ENCODE measurements at regions not wholly inside any gene's neighbourhood (a gene's known extent, or its start where the extent isn't known, plus 50 kb on each side); places are given as distances from the start of the nearest gene placed in this dataset.
"Not testable (repeated sequence)": the region's sequence is repeated elsewhere in the genome, so short reads cannot be mapped to it uniquely, and the experiment has no call there.

DNA sequence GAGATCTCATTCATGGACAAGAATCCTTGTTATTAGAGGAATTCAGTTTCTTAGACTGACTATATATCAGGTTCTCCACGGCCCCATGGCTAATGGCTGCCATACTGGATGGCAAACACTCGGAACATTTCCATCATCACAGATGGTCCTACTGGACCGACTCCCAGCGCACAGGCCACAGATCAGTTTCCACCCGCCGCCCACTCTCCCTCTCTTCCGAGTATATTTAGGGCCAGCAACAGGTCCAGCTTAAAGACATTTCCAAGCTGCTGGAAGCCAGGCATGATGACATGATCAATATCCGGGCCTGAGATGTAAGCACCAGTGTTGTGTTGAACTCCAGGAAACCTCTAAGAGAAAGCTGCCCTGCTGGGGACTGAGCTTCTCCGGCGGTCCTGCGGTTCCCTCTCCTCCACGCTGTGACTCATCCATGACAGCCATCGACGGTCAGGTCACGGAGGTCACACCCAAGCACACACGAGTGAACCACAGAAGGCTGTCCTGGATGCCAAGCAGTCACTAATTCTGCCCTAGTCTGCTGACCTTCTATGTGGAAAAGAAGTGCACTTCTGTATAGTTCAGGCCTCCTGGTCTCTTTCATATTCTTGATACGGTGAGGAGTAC is 64.4 kb upstream of the LPCAT1 start:
- not testable (repeated sequence) for DNase-seq (ENCODE audit: low spot score)

DNA sequence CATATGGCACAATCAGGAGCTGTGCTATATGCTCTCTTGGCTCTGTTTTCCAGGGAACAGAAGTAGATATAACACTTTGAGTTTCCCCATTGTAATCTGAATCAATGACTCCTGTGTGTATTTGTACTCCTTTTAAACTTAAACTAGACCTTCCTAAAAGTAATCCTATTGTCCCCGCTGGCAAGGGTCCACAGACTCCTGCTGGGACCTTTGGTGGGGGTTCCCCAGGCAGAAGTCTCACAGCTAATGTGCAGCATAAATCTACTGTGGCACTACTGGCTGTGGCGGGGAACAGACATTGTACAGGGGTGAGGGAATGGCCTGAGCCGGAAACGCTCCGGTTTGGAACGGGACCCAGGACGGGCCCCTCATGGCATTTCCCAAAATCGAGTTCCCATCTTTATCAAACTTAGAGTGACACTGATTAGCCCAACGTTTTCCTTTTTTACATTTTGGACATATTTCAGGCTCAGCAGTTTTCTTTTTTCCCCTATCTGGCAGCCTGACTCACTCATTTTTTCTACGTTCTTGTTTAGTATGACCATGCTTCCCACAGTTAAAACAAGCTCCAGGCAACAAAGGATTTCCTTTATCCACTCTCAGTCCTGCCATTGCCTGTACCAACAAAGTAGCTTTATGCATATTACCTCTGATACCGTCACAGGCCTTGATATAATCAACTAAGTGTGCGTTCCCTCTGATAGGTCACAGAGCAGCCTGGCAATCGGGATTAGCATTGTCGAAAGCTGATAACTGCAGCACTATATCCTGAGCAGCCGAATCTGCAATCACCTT is 59.5 kb upstream of the LPCAT1 start:
- DNase-seq (ENCODE audit: low spot score), result not testable (repeated sequence)

DNA sequence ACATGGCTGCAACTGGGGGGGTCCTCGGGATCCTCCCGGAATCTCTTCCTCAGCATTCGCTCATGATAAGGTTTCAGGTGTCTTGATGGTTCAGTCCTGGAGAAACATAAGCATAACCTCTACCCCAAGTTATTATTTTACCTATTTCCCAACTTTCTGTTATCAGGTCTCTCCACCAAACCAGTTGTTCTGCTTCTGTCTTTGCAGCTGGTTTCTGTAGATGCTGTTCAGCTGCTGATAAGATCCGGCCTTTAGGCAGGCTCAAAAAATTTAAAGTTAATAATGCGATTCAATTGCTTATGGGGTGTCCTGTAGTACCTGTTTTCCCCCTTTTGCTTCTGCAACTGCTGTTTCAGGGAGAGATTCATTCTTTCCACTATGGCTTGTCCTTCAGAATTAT is 55.6 kb upstream of the LPCAT1 start:
- DNase-seq (ENCODE audit: low spot score), result not testable (repeated sequence)

DNA sequence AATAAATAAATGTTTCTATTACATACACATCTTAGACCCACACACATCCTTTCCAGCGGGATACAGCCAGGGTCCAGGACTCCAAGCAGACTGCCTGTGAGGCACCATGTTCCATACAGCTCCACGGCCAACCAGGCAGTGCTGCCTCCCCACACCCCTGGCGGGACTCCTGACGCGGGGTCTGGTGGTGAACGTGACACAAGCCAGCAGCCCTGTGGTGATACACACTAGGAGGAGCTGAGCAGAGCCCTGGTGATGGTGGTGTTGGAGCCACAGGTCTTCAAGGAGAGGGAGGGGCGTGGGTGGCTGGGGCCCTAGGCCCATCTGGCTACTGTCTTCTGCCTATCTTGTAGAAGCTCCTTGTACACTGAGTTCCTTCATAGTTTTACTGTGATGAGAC is 53.1 kb upstream of the LPCAT1 start:
- not testable (repeated sequence) for DNase-seq (ENCODE audit: low spot score)

DNA sequence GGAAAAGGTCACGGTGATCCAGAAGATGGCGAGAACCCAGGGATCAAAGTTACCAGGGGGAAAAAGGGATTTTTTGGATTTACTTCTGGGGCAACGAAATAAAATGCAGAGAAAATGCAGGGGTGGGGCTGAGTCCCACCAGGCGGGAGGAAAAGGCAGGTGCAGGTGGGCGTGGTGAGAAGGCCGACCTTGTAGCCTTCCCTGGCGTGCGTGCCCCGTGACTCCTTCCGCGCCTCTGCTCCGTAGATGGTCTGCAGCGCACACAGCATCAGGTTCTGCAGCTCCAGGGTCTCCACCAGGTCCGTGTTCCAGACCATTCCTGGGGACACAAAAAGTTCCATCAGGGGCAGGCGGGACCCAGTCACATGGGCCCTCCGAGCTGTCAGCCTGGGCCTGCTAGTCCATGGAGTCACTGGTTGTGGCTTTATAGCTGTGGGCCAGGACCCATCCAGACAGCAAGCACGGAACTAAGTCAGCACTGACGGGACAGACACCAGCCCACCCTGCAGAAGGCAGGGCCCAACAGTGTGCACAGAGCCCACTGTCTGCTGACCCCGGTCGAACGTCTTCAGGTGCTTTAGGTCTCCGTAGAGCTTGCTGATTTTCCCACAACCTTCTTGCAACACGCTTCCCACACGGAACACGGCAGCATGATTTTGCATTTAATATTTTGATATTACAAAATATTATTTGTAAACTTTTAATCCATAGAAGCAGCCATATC is 52.4 kb upstream of the LPCAT1 start:
- not testable (repeated sequence) for DNase-seq (ENCODE audit: low spot score)

DNA sequence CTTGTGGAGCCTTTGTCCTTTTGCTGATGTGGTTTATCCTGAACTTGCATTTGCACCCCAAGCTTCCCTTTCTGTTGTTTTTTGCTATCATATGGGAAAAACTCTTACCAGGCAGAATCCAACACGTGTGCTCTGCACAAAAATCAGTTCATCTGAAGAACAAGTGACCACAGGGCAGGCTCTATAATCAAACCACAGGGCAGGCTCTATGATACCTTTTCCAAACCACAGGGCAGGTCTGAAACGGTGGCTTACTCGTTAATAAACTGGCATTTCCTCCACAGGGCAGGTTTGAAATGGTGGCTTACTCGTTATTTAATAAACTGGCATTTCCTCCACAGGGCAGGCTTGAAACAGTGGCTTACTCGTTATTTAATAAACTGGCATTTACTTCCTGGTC is 51.7 kb upstream of the LPCAT1 start:
- not testable (repeated sequence) for DNase-seq (ENCODE audit: low spot score)

DNA sequence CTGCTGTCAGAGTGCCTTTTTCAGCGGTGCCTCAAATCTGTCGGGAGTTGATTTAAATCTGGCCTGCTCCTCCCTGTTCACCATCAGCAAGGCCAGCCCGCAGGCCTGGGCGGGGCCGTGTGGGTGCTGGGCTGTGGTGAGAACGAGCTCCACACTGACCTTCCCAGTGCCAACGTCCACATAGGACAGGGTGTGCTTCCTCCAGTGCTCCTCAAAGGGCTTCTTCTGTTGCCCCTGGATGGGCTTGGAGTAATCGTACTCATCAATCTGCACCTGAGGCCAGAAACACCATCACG is 50.2 kb upstream of the LPCAT1 start:
- not testable (repeated sequence) for DNase-seq (ENCODE audit: low spot score)

DNA sequence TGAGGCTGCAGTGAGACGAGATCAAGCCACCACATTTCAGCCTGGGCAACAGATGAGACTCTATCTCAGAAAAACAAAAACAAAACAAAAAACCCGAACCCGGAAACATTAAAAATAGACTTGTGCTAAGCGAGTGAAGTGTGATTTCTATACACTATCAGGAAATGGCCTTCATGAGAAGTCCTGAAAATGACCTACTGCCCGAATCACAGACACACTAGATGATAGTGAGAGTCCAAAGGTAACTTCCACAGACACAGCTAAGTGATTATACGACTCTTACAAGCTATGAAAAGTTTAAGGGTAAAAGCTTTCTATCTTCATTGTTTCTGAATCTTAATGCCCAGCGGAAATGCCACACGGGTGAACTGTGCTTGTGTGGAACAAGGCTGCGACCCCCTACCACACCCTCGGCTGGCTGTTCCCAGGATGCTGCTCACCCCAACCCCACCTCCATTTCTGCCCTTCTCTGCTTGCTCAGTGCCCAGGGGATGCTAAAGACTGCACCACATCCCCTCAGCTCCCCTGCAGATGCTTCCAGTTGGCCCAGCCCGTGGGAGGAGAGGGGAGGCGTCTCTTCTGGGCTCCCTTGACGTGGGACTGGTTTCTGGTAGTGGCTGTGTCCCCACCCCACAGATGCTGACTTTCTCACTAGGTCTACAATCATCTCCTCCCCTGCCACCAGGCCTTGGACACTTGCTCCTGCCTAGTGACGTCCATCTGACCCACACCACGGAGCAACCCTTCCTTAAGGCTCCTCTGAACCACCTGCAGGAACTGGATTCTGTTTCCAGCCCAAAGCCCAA is 49.7 kb upstream of the LPCAT1 start:
- DNase-seq (ENCODE audit: low spot score), result not testable (repeated sequence)
